Head of caudate nucleus (tissue), 42 donors: ENCODE measurements at regions not wholly inside any gene's neighbourhood (a gene's known extent, or its start where the extent isn't known, plus 50 kb on each side); places are given as distances from the start of the nearest gene placed in this dataset.
"Not testable (repeated sequence)": the region's sequence is repeated elsewhere in the genome, so short reads cannot be mapped to it uniquely, and the experiment has no call there.

Experiments
- DNase-seq, 42 donors: peaks; one replicate each; pipeline versions ENCODE4 v3.0.0 to v3.0.0-alpha.2; 2020 to 2021; ENCODE audit warnings: mixed read lengths in 7 of 42
- intact Hi-C: fragments of 100-400 bp; cut with DNase I; formaldehyde crosslinking; loops from one replicate; pipeline ENCODE4 v1.15.0; 2022

- intact Hi-C loops, result no loop called here
- no peak for DNase-seq
Measured at GRCh38 chr6:56820060-56820459, 134.8 kb upstream of the BEND6 start.

GRCh38 chr6:56819604-56820003 is 135.3 kb upstream of the BEND6 start:
- intact Hi-C loops, result no loop called here
- no peak for DNase-seq

DNA sequence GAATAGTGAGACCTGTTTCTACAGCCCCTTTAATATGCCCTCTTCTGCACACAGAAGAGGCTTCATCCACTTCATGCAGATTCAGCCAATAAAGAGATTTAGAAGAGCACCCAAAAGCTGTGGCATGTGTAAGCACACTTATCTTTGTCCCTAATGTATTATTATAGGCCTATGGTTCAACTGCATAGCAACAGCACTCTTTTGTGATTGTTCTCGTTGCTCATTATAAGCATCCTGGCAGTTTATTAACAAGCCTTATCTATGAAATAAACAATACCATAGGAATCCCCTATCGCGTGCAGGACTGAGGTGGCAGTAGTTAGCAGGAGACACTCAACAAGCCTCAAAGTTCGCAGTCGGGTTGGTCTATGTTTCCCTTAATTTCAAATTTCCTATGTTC is 138.5 kb upstream of the BEND6 start:
- intact Hi-C loops, result no loop called here
- no peak for DNase-seq

DNA sequence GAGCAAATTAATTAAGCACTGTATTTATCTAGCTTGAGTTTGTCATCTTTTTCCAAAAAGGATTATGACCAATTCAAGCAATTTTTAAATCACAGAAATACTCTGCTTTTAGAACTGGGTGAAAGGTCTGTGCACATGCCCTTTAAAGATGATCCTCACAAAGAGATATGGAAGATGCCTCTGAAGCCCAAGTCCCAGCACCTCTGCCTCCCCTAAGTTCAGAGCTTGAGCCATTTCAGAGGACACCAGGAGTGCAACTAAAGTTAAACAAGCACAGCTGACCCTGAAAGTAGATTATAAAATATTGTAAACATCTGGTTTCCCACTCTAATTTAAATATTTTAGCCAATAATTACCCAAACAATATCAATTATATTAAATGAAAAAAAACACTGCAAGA is 139.5 kb upstream of the BEND6 start:
- intact Hi-C loops, result no loop called here
- no peak for DNase-seq

GRCh38 chr6:56814802-56815201 is 140.1 kb upstream of the BEND6 start:
- intact Hi-C loops, result no loop called here

DNA sequence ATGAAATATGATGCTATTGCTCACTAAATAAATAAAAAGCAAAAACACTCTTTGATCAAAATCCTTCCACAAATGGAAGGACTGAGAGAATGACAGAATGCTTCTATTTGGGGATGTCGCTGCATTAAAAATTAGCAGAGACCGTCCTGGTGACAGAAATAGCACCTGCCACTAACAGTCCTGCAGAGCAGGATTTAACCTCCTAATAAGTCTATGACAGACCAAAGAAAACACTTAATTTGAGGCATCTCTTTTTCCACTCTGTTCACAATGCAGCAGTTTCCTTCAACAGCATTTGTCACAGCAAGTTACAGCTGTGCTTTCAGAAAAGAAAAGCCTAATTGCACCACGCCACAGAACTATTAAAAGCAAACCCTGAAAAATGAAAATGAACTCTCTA is 140.6 kb upstream of the BEND6 start:
- intact Hi-C loops, result no loop called here
- no peak for DNase-seq

More at GRCh38 chr6:56814802-56815201, 140.1 kb upstream of the BEND6 start:
- DNase-seq, result peak in 3 of 42 donors; percentile 7 to 48 (median 30)

- DNase-seq, intact Hi-C loops: not testable (repeated sequence)
Measured at GRCh38 chr6:56812851-56813250, 142.1 kb upstream of the BEND6 start.

- DNase-seq, result no peak
- intact Hi-C loops, result no loop called here
Measured at GRCh38 chr6:56808871-56809359, 146.0 kb upstream of the BEND6 start.

GRCh38 chr6:56807989-56808337 is 146.9 kb upstream of the BEND6 start:
- intact Hi-C loops, result no loop called here
- DNase-seq, result no peak

GRCh38 chr6:56807326-56807988 is 147.4 kb upstream of the BEND6 start:
- DNase-seq, result no peak
- intact Hi-C loops, result no loop called here

GRCh38 chr6:56806368-56806767 is 148.5 kb upstream of the BEND6 start:
- DNase-seq, result no peak
- intact Hi-C loops, result no loop called here

DNA sequence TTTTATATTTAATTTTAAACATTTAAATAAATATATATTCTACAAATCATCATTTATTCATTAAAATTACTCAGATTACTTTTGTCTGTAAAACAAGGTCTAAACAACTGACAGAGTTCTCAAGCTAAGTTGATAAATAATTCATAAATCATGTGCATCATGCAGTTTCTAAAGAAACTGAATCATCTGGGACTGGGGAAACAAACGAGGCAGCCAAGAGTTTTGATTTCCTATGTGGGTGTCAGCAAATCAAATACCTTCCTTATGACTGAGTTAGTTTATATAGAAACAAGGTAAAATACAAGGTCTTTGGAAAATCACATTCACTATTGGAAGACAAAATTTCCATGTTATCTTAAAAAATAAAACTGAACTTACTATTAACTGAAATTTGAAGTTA is 149.9 kb upstream of the BEND6 start:
- no peak for DNase-seq
- intact Hi-C loops, result no loop called here

GRCh38 chr6:56803594-56803993 is 151.3 kb upstream of the BEND6 start:
- intact Hi-C loops, result no loop called here
- DNase-seq, result no peak

- intact Hi-C loops, result no loop called here
- DNase-seq, result no peak
Measured at GRCh38 chr6:56802584-56802983, 152.3 kb upstream of the BEND6 start.

DNA sequence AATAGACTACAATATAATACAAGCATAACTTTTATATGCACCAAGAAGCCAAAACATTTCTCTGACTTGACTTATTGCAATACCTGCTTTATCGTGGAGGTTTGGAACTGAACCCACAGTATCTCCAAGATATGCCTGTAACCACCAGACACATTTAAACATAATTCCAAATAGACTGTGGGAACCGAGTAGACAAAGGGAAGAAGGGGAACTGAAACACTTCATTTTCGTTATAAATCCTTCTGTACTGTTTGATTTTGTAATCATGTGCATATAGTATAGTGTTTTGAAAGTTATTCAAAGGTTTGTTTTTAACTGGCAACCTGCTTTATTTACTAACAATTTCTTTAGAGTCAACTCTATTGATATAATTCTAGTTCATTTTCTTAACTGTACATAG is 154.9 kb upstream of the BEND6 start:
- intact Hi-C loops, result no loop called here
- no peak for DNase-seq

DNA sequence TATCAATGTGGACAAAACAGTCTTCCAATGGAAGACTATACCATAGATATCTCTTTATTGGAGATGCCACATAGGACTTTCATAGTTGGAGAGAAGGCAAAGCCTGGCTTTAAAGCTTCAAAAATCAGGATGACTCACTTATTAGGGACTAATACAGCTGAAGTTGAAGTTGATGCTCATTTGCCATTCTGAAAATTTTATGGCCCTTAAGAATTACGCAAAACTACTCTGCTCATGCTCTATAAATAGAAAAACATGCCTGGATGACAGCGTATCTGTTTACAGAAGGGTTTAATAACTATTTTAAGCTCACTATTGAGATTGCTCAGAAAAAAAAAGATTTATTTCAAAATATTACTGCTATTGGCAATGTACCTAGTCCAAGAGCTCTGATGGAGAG is 155.5 kb upstream of the DST start:
- intact Hi-C loops, result no loop called here
- DNase-seq, result no peak

DNA sequence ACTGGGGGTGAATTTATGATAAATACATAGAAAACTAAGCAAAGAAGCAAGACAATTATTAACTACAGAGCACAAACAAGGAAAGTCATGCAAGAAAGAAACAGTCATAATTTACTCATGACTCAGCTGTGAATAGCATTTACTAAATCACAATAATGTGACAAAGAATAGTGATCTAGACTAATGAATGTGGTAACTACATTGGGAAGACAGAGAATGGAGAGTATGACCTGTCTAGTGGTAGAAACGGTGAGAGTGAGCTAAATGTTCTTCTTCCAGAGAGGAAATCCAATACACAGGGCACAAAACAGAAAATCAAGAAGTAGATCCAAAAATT is 153.5 kb upstream of the DST start:
- no peak for DNase-seq
- intact Hi-C loops, result no loop called here

GRCh38 chr6:56795466-56796195 is 152.9 kb upstream of the DST start:
- intact Hi-C loops, result no loop called here
- no peak for DNase-seq

GRCh38 chr6:56794421-56794820 is 151.7 kb upstream of the DST start:
- intact Hi-C loops, result no loop called here
- no peak for DNase-seq

DNA sequence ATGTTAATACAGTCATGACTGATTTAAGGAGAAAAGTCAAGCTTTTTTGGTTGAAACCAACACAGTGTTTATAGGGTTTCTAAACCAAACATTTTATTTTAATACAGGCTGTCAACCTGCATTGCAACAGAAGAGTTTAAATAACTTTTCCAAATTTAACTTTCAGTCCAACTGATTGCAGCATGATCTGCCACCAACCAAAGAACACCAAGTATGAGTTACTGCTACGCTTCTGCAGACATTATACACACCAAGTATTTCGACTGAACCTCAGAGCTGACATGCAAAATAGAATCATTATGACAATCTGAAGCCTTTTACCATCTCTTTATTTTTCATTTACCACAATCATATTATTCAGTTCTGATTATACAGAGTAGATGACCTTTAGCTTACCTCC is 151.2 kb upstream of the DST start:
- intact Hi-C loops, result no loop called here
- DNase-seq, result no peak

DNA sequence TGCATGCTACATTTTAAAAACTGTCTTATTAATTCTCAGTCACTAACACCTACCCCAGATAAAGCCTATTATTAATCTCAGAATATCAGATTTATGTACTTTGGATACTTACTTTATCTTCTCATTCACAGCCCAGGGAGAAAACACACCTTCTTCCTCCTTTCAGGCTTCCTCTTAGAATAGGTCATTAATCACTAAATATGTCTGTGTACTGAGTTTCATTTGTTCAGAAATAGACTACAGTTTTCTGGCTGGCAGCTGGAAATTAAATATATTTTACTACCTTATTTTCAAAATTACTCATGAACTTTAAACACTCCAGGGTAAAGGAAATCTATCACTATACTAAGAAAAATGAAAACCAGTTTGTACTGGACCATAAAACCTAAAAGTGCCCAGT is 147.7 kb upstream of the DST start:
- DNase-seq, result no peak
- intact Hi-C loops, result no loop called here
